DMS153 treated with DMSO at 0.1 percent for 48 hours (cell line): ENCODE measurements at regions not wholly inside any gene's neighbourhood (a gene's known extent, or its start where the extent isn't known, plus 50 kb on each side); places are given as distances from the start of the nearest gene placed in this dataset.

ENCODE experiments used
- DNase-seq: peaks from one replicate; lab custom pipeline; 2025; ENCODE audit not compliant: unreplicated experiment; lab: John Stamatoyannopoulos, UW

DNA sequence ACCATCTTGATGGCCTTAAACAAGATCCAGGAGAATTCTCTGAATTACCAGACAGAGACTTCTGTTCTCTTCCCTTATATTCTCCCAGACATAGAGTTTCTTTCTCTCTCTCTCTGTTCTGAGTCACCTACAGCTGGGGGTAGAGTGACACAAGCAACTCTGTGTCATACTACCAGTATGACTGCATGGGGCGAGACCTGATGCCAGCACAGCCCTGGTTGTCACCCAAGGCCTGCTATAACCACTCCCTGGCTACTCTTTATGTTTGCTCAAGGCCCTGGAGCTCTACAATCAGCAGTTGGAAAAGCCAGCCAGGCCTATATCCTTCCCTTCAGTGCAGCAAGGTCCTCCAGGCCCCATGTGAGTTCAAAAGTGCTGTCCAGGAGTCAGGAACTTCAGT lies 114.2 kb upstream of the TENT5D start:
- no peak for DNase-seq

DNA sequence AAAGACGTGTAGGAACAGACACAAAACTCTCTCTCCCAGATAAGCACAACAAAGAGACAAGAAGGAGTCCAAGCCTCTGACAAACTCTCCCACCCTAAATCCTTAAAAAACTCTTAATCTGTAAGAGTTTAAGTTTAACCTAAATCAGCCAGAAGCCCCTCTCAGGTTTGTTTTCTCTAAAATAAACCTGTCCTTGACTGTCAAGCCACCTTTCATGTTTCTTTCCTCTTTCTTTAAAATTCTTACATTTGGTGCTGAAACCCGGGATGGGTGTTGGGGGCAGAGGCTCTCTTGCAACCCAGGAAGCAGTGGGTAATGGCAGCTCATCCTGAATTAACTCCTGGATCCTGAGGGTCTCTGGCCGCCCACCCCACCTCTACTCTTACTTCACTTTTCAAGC lies 107.8 kb upstream of the TENT5D start:
- no peak for DNase-seq

DNA sequence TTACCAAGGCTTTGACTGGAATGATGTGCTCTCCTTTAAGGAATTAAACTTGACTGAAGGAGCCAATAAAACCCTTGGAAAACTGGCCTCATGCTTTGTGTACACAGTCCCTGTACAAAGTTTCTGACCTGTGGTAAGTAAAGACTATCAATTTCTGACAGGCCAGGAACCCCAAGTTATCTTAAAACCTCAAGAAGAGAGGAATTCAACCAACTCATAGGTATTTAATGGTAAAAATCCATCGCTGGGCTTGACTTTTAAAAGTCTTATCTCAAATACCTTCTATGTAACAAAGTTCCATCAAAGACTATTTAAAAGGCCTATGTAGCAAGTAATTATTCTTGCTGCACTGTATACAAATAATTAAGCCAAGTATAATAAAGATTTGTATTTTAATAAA lies 103.7 kb upstream of the TENT5D start:
- DNase-seq: no peak

DNA sequence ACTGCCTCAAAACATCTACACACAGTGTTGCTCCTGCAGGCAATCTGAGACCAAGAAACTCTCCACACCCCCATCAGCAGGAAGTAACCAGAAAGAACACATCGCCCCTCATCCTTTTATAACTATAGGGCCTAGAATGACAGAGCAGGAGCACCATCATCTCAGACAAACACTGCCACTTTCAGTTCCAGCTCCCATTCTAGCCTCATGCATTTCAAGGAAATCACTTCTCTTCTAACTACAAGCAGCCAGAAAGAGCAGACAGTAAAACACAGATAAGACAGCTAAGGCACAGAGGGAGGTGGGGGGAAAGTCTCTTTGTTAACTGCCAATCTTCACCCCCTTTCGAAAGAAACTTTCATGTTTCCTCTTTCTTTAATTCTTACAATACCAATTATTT lies 102.6 kb upstream of the TENT5D start:
- DNase-seq: no peak

DNA sequence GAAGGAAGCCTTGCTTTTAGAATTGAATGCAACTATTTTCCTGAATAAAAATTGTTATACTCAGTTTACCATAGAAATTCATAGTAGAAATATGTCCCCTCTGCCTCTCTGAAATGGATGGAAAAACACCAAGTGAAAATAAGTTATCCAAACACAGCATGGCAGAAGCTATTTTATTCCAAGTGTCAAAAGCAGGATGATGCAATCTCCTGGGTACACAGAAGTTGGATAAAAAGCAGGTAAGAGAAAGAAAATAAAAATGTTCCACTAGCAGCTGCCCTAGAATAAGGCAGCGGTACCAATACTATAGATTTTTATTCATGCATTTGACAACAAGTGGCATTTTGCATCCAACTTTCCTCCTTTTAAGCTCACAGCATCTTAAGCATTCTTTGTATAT lies 89.0 kb upstream of the TENT5D start:
- DNase-seq: no peak

DNA sequence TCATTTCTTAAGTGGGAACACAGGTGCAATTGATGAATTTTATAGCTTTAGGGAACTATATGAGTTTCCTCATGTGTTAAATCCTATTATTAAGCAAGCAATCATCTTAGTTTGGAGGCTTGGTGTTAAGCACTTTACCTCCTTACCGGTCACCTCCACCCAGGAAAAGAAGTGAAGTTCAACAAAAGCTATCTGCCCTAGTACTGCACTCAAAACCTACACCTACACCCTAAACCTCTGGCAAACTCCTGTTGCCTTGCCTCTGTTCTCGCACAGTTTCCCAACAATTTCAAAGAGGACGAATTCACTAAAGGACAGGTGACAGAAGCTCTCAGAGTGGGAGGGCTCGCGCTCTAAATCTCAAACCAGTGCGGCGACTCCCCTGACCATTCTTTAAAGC lies 85.7 kb upstream of the TENT5D start:
- no peak for DNase-seq

DNA sequence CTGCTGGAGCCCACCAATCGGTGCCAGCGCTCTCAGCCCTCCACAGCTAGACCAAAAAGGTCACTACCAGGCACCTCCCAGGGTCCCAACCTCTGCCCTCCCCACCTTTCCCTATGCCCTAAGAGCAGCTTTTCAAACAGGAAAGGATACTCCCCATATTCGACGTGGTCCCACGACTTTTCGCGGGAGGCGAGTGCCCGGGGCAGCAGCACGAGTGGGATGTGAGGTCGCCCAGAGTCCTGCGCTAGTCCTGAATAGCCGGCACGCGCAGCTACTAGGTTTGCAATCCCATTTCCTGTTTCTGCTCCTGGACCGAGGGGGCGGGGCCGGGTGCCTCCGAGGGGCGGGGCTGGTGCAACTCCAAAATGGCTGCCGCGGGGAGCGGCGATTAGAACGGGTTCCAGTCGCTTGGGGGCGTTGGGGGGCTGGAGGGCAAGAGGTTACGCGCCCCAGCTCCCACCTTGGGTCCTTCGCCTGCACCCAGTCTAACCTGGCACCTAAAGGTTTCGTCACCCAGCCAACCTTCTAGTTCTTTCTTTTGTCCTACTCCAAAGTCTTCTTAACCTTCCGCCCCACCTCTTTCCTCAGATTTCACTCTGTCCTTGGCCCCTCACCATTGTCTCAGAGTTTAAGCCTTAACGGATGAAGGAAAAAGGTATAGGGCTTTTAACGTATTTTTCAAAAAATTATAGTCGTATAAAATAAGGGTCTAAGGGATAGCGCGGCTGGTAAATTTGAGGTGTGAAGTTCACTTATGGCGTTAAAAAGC lies 85.0 kb upstream of the TENT5D start:
- no peak for DNase-seq

DNA sequence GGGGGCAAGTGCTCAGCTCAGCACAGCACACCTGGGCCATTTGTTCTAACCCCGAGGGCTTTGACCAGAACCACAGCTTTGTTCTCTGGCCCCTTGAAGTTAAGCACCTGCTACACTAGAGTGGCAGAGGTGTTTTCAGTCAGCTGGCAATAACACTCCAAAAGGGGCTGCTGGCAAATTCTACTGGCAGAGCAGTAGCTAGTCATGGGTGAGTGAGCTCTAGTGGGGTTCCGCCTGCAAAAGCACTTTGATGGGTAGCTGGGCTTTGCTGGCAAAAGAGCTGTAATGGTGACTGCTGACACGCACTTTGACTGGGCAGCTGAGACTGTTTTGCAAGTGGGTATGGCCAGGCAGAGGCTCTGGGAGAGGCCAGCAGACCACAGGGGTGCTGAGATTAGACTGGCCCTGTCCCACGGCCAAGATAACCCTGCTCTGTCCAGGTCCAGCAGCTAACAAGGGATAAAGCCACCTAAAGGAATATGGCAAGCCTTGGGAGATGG lies 65.2 kb upstream of the TENT5D start:
- DNase-seq: peak; percentile 1
